SK-N-MC (cell line): ENCODE measurements at regions not wholly inside any gene's neighbourhood (a gene's known extent, or its start where the extent isn't known, plus 50 kb on each side); places are given as distances from the start of the nearest gene placed in this dataset.

Source experiments
- DNase-seq: peaks from one replicate; pipeline ENCODE4 v3.0.0-alpha.2; 2011; ENCODE audit warnings: low read depth, low spot score
- H3K27ac ChIP-seq: fragments of 200-600 bp; sonication (generic); 2 replicates; pipeline ENCODE4 v1.5.1; 2016; ENCODE audit warnings: mixed run types
- H3K36me3 ChIP-seq: fragments of 200-600 bp; sonication (generic); 2 replicates; pipeline ENCODE4 v1.6.1; 2017; ENCODE audit warnings: antibody characterized with exemption, low read length, mixed read lengths; ENCODE audit not compliant: insufficient read depth
- H3K4me3 ChIP-seq: fragments of 200-600 bp; sonication (generic); 2 replicates; pipeline ENCODE4 v1.5.1; 2016
- H3K9ac ChIP-seq: fragments of 200-600 bp; sonication (generic); 2 replicates; pipeline ENCODE4 v1.8.0; 2017; ENCODE audit warnings: mixed run types, mixed read lengths; ENCODE audit not compliant: insufficient read length
- H3K9me3 ChIP-seq: fragments of 200-600 bp; sonication (generic); 2 replicates; pipeline ENCODE4 v1.6.1; 2017; ENCODE audit warnings: low read depth, mild to moderate bottlenecking, antibody characterized with exemption, low read length, moderate library complexity, mixed read lengths
- EZH2 ChIP-seq: fragments of 200-600 bp; sonication (generic); IDR thresholded peaks from one replicate; pipeline ENCODE4 v1.6.1; 2017; ENCODE audit warnings: antibody characterized with exemption
- FOXP2 ChIP-seq: optimal IDR thresholded peaks from 2 replicates; pipeline ENCODE3; 2011; ENCODE audit warnings: mild to moderate bottlenecking, moderate library complexity; ENCODE audit not compliant: insufficient read depth; ENCODE audit errors: extremely low read length, control extremely low read depth
- POLR2AphosphoS5 ChIP-seq: IDR thresholded peaks from 2 replicates; pipeline ENCODE4 v1.6.1; 2012; ENCODE audit warnings: mild to moderate bottlenecking, low read depth, low read length, borderline replicate concordance

- Histone ChIP-seq H3K4me3 (no peak overlapping the region), H3K9me3 (no peaks in the 10 kb centered on the region; the same call in 1 of the 2 replicates), H3K27ac (no peak overlapping the region), H3K9ac (no peak overlapping the region), H3K36me3 (no peaks in the 10 kb centered on the region)
- DNase-seq: no peak
- TF ChIP-seq POLR2AphosphoS5 (no peak), FOXP2 (no peak), EZH2 (no peak)
Measured at GRCh38 chr6:48713612-48714011, 602.6 kb upstream of the PTCHD4 start.

- no peaks in the 10 kb centered on the region for H3K36me3 ChIP-seq
- no peak overlapping the region for H3K27ac ChIP-seq
- H3K4me3 ChIP-seq: no peak overlapping the region
- H3K9me3 ChIP-seq: no peaks in the 10 kb centered on the region
- no peak for TF ChIP-seq FOXP2
- TF ChIP-seq POLR2AphosphoS5: no peak
- TF ChIP-seq EZH2: no peak
- no peak for DNase-seq
- no peak overlapping the region for H3K9ac ChIP-seq
Measured at GRCh38 chr6:48706310-48706709, 595.3 kb upstream of the PTCHD4 start.

- TF ChIP-seq POLR2AphosphoS5 (no peak), FOXP2 (no peak), EZH2 (no peak)
- H3K36me3 ChIP-seq: no peaks in the 10 kb centered on the region
- 0 out of 2 replicates have a peak, but pooled peaks cover 3% of the 10 kb centered on the region for H3K9me3 ChIP-seq
- no peak for DNase-seq
- no peak overlapping the region for H3K9ac ChIP-seq
- no peak overlapping the region for H3K27ac ChIP-seq
- H3K4me3 ChIP-seq: no peak overlapping the region
Measured at GRCh38 chr6:48701572-48701971, 590.6 kb upstream of the PTCHD4 start.

- Histone ChIP-seq H3K27ac (no peak overlapping the region), H3K4me3 (no peak overlapping the region), H3K9me3 (0 out of 2 replicates have a peak, but pooled peaks cover 3% of the 10 kb centered on the region), H3K36me3 (no peaks in the 10 kb centered on the region), H3K9ac (no peak overlapping the region)
- TF ChIP-seq POLR2AphosphoS5: no peak
- no peak for TF ChIP-seq EZH2
- TF ChIP-seq FOXP2: no peak
- no peak for DNase-seq
Measured at GRCh38 chr6:48695872-48696271, 584.9 kb upstream of the PTCHD4 start.

- Histone ChIP-seq H3K9ac (no peak overlapping the region), H3K27ac (no peak overlapping the region), H3K4me3 (no peak overlapping the region), H3K36me3 (no peaks in the 10 kb centered on the region), H3K9me3 (0 out of 2 replicates have a peak, but pooled peaks cover 3% of the 10 kb centered on the region)
- no peak for TF ChIP-seq FOXP2
- no peak for TF ChIP-seq POLR2AphosphoS5
- no peak for TF ChIP-seq EZH2
- DNase-seq: no peak
Measured at GRCh38 chr6:48691420-48691819, 580.4 kb upstream of the PTCHD4 start.

GRCh38 chr6:48689498-48689897 lies 578.5 kb upstream of the PTCHD4 start:
- Histone ChIP-seq H3K36me3 (no peaks in the 10 kb centered on the region), H3K4me3 (no peak overlapping the region), H3K9me3 (0 out of 2 replicates have a peak, but pooled peaks cover 3% of the 10 kb centered on the region), H3K27ac (no peak overlapping the region), H3K9ac (no peak overlapping the region)
- TF ChIP-seq EZH2: no peak
- TF ChIP-seq FOXP2: no peak
- no peak for TF ChIP-seq POLR2AphosphoS5
- DNase-seq: no peak

- Histone ChIP-seq H3K9ac (no peak overlapping the region), H3K9me3 (no peaks in the 10 kb centered on the region), H3K4me3 (no peak overlapping the region), H3K36me3 (no peaks in the 10 kb centered on the region), H3K27ac (no peak overlapping the region)
- no peak for DNase-seq
- TF ChIP-seq POLR2AphosphoS5: no peak
- no peak for TF ChIP-seq EZH2
- no peak for TF ChIP-seq FOXP2
Measured at GRCh38 chr6:48678390-48678789, 567.4 kb upstream of the PTCHD4 start.

- no peak for TF ChIP-seq FOXP2
- no peak for TF ChIP-seq EZH2
- TF ChIP-seq POLR2AphosphoS5: no peak
- H3K27ac ChIP-seq: no peak overlapping the region
- no peaks in the 10 kb centered on the region for H3K9me3 ChIP-seq
- H3K9ac ChIP-seq: no peak overlapping the region
- H3K36me3 ChIP-seq: no peaks in the 10 kb centered on the region
- no peak overlapping the region for H3K4me3 ChIP-seq
- DNase-seq: no peak
Measured at GRCh38 chr6:48671505-48671904, 560.5 kb upstream of the PTCHD4 start.

- H3K27ac ChIP-seq: no peak overlapping the region
- no peaks in the 10 kb centered on the region for H3K9me3 ChIP-seq
- no peak for TF ChIP-seq FOXP2
- H3K9ac ChIP-seq: no peak overlapping the region
- H3K4me3 ChIP-seq: no peak overlapping the region
- DNase-seq: no peak
- no peaks in the 10 kb centered on the region for H3K36me3 ChIP-seq
Measured at GRCh38 chr6:48670546-48670945, 559.5 kb upstream of the PTCHD4 start.
